Esophagus mucosa (tissue), 1 donor: ENCODE measurements at regions not wholly inside any gene's neighbourhood (a gene's known extent, or its start where the extent isn't known, plus 50 kb on each side); places are given as distances from the start of the nearest gene placed in this dataset.

ENCODE experiments used
- ATAC-seq: fragments of 200-7000 bp; cut with Tn5 transposase; one replicate; pipeline ENCODE4 v1.9.1; 2020
- donor health status: DM: yes; HTN: yes; CAD: no.

GRCh38 chr6:101312652-101313051 is 80.9 kb upstream of the GRIK2 start:
- ATAC-seq, result no peak

GRCh38 chr6:101322921-101323320 is 70.6 kb upstream of the GRIK2 start:
- ATAC-seq, result no peak

- ATAC-seq, result no peak
Observed at GRCh38 chr6:101326411-101326810, 67.1 kb upstream of the GRIK2 start.

- no peak for ATAC-seq
Observed at GRCh38 chr6:101341926-101342325, 51.6 kb upstream of the GRIK2 start.
